DOHH2 (cell line): ENCODE measurements at regions not wholly inside any gene's neighbourhood (a gene's known extent, or its start where the extent isn't known, plus 50 kb on each side); places are given as distances from the start of the nearest gene placed in this dataset.

Experiments
- CTCF ChIP-seq: fragments of 200-600 bp; sonication (generic); IDR thresholded peaks from one replicate; pipeline ENCODE4 v1.5.1; 2014; ENCODE audit warnings: antibody characterized with exemption, mild to moderate bottlenecking, low read depth, low read length; ENCODE audit not compliant: poor library complexity, severe bottlenecking
- EZH2phosphoT487 ChIP-seq: fragments of 200-600 bp; sonication (generic); IDR thresholded peaks from 2 replicates; pipeline ENCODE4 v1.6.1; 2017; ENCODE audit warnings: borderline replicate concordance, mild to moderate bottlenecking, antibody characterized with exemption, low read length, moderate library complexity, mixed read lengths

GRCh38 chr3:78003090-78003489 lies 963.2 kb downstream of the ROBO2 start:
- TF ChIP-seq CTCF = no peak
- TF ChIP-seq EZH2phosphoT487 = no peak
